Transverse colon (tissue), 4 donors: ENCODE measurements at regions not wholly inside any gene's neighbourhood (a gene's known extent, or its start where the extent isn't known, plus 50 kb on each side); places are given as distances from the start of the nearest gene placed in this dataset.

ENCODE experiments used
- DNase-seq: peaks from one replicate; pipeline ENCODE4 v3.0.0-alpha.2; 2019
- H3K27ac ChIP-seq, 4 donors: fragments of 200-600 bp; sonication (generic); 2 replicates each; pipeline ENCODE4 v1.5.1; 2016 to 2018; ENCODE audit warnings: inconsistent platforms in 4 of 4
- H3K27me3 ChIP-seq: fragments of 200-600 bp; sonication (generic); 2 replicates; pipeline ENCODE4 v1.5.1; 2017; ENCODE audit warnings: inconsistent platforms
- H3K36me3 ChIP-seq, 4 donors: fragments of 200-600 bp; sonication (generic); 2 replicates each; pipeline ENCODE4 v1.5.1; 2017 to 2019; ENCODE audit warnings: inconsistent platforms in 4 of 4
- H3K4me1 ChIP-seq, 4 donors: fragments of 200-600 bp; sonication (generic); 2 replicates each; pipeline ENCODE4 v1.5.1; 2017 to 2020; ENCODE audit warnings: inconsistent platforms in 4 of 4
- H3K4me3 ChIP-seq, 4 donors: fragments of 200-600 bp; sonication (generic); 1 replicate in 1 of 4; 2 replicates in 3 of 4; pipeline versions ENCODE4 v1.5.1 to v1.6.1; 2017 to 2019; ENCODE audit warnings: inconsistent platforms in 4 of 4
- H3K9me3 ChIP-seq, 2 donors: fragments of 200-600 bp; sonication (generic); 2 replicates each; pipeline ENCODE4 v1.5.1; 2017 to 2019; ENCODE audit warnings: inconsistent platforms in 2 of 2
- CTCF ChIP-seq, 5 experiments: fragments of 200-600 bp in 3 of 5; fragments of 450-650 bp in 2 of 5; sonication (generic) in 3 of 5; IDR thresholded peaks; 1 replicate in 2 of 5; 2 replicates in 3 of 5; pipeline ENCODE4 v1.5.1; 2016 to 2017; ENCODE audit warnings: antibody characterized with exemption in 5 of 5, inconsistent platforms in 3 of 5, mild to moderate bottlenecking in 2 of 5, moderate library complexity in 1 of 5
- EP300 ChIP-seq: sonication (generic); formaldehyde crosslinking; IDR thresholded peaks from one replicate; pipeline ENCODE4 v1.6.1; 2017; ENCODE audit warnings: antibody characterized with exemption, low read depth
- POLR2A ChIP-seq: fragments of 450-650 bp; IDR thresholded peaks from one replicate; pipeline ENCODE4 v1.6.1; 2016; ENCODE audit warnings: antibody characterized with exemption, mild to moderate bottlenecking, moderate library complexity
- POLR2AphosphoS5 ChIP-seq, 3 donors: sonication (generic); formaldehyde crosslinking; IDR thresholded peaks; one replicate each; pipeline ENCODE4 v1.6.1; 2016; ENCODE audit warnings: antibody characterized with exemption in 3 of 3
- WGBS, 2 donors: methylation state at CpG; one replicate each; pipeline ENCODE4 v1.1.5; 2018; ENCODE audit warnings: low coverage in 1 of 2; 5-methylcytosine and 5-hydroxymethylcytosine counted together
- in situ Hi-C, 4 donors: fragments of 200-750 bp; cut with MboI; loops; one replicate each; pipeline versions ENCODE4 v1.15.0 to v1.15.1; 2017; ENCODE audit warnings: low sequenced_read_pairs in 3 of 4, low pct_ligation_motif_present in 1 of 4, low pct_unique_long_range_greater_than_20kb in 1 of 4
- intact Hi-C: fragments of 100-400 bp; cut with DNase I; formaldehyde crosslinking; loops from one replicate; pipeline ENCODE4 v1.15.1; 2023; ENCODE audit warnings: low total_unique reads

GRCh38 chr2:14861181-14861580 lies 228.7 kb downstream of the LRATD1 start:
- WGBS, 2 donors: 48 to 69% methylated on average over 2 to 3 of the region's 3 CpGs
- no peak for DNase-seq
- Histone ChIP-seq H3K27me3 (no peaks in the 10 kb centered on the region), H3K4me1 (no peaks in the 10 kb centered on the region), H3K27ac (no peak overlapping the region), H3K4me3 (no peak overlapping the region), H3K9me3 (no peaks in the 10 kb centered on the region), H3K36me3 (no peaks in the 10 kb centered on the region)
- intact Hi-C loops (no loop called here), in situ Hi-C loops (no loop called here)
- TF ChIP-seq EP300: no peak
- TF ChIP-seq POLR2A: no peak
- no peak for TF ChIP-seq CTCF (IDR thresholded peaks at IDR 0.05)
- no peak for TF ChIP-seq POLR2AphosphoS5 (IDR thresholded peaks at IDR 0.05)

GRCh38 chr2:14866736-14867352 lies 234.3 kb downstream of the LRATD1 start:
- WGBS, 2 donors: 14 to 31% methylated on average over 1 of the region's 1 CpG
- H3K27me3 ChIP-seq: no peaks in the 10 kb centered on the region
- H3K4me3 ChIP-seq: no peak overlapping the region
- no peak overlapping the region for H3K27ac ChIP-seq
- H3K9me3 ChIP-seq: peaks cover 0 to 12% of the 10 kb centered on the region in 2 donors
- intact Hi-C loops: no loop called here
- no peak for DNase-seq
- H3K36me3 ChIP-seq: no peaks in the 10 kb centered on the region
- TF ChIP-seq POLR2AphosphoS5 (IDR thresholded peaks at IDR 0.05): no peak
- no peak for TF ChIP-seq CTCF (IDR thresholded peaks at IDR 0.05)
- TF ChIP-seq POLR2A: no peak
- no peak for TF ChIP-seq EP300
- peaks cover 0 to 9% (median 3%) of the 10 kb centered on the region in 4 donors for H3K4me1 ChIP-seq
- in situ Hi-C loops: no loop called here

- no peaks in the 10 kb centered on the region for H3K27me3 ChIP-seq
- H3K27ac ChIP-seq: no peak overlapping the region
- intact Hi-C loops: no loop called here
- 55 to 87% methylated on average over 1 of the region's 1 CpG for WGBS, 2 donors
- TF ChIP-seq POLR2A (no peak), CTCF (IDR thresholded peaks at IDR 0.05) (no peak), POLR2AphosphoS5 (IDR thresholded peaks at IDR 0.05) (no peak), EP300 (no peak)
- no peak for DNase-seq
- peaks cover 0 to 9% (median 3%) of the 10 kb centered on the region in 4 donors for H3K4me1 ChIP-seq
- peaks cover 0 to 12% of the 10 kb centered on the region in 2 donors for H3K9me3 ChIP-seq
- no peak overlapping the region for H3K4me3 ChIP-seq
- H3K36me3 ChIP-seq: no peaks in the 10 kb centered on the region
- in situ Hi-C loops: no loop called here
These were observed 235.3 kb downstream of the LRATD1 start for GRCh38 chr2:14867853-14868252.

GRCh38 chr2:14872779-14873325 lies 240.3 kb downstream of the LRATD1 start:
- no peak overlapping the region for H3K27ac ChIP-seq
- H3K9me3 ChIP-seq: peaks cover 0 to 12% of the 10 kb centered on the region in 2 donors
- intact Hi-C loops: no loop called here
- H3K4me1 ChIP-seq: no peaks in the 10 kb centered on the region
- no peak for DNase-seq
- no peaks in the 10 kb centered on the region for H3K36me3 ChIP-seq
- in situ Hi-C loops: no loop called here
- WGBS, 2 donors: 86 to 92% methylated on average over 8 to 17 of the region's 17 CpGs
- H3K27me3 ChIP-seq: no peaks in the 10 kb centered on the region
- no peak for TF ChIP-seq EP300
- no peak for TF ChIP-seq CTCF (IDR thresholded peaks at IDR 0.05)
- TF ChIP-seq POLR2AphosphoS5 (IDR thresholded peaks at IDR 0.05): no peak
- no peak for TF ChIP-seq POLR2A
- no peak overlapping the region for H3K4me3 ChIP-seq
